HG03039 (cell line): ENCODE measurements at regions not wholly inside any gene's neighbourhood (a gene's known extent, or its start where the extent isn't known, plus 50 kb on each side); places are given as distances from the start of the nearest gene placed in this dataset.
"Not testable (repeated sequence)": the region's sequence is repeated elsewhere in the genome, so short reads cannot be mapped to it uniquely, and the experiment has no call there.

Experiments used
- ATAC-seq: cut with Tn5 transposase; IDR thresholded peaks from one replicate; pipeline ENCODE4 v1.9.1; 2021; ENCODE audit warnings: mild to moderate bottlenecking, moderate library complexity; ENCODE audit not compliant: unreplicated experiment

GRCh38 chr5:154702477-154702876, 52.7 kb upstream of the LARP1 start:
- ATAC-seq, result no peak

DNA sequence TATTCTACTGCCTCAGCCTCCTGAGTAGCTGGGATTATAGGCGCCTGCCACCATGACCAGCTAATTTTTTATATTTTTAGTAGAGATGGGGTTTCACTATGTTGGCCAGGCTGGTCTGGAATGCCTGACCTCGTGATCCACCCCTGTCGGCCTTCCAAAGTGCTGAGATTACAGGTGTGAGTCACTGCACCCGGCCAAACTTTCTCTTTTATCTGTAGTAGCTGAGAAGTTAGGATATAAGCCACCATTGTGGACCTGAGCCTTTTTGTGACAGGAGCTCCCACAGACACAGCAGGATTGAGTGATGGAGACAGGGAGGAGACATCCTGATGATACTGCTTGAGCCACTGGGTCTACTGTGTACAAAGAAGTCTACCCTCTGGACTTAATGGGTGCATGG, 53.5 kb upstream of the LARP1 start:
- not testable (repeated sequence) for ATAC-seq

GRCh38 chr5:154701181-154701580, 54.0 kb upstream of the LARP1 start:
- ATAC-seq, result no peak

DNA sequence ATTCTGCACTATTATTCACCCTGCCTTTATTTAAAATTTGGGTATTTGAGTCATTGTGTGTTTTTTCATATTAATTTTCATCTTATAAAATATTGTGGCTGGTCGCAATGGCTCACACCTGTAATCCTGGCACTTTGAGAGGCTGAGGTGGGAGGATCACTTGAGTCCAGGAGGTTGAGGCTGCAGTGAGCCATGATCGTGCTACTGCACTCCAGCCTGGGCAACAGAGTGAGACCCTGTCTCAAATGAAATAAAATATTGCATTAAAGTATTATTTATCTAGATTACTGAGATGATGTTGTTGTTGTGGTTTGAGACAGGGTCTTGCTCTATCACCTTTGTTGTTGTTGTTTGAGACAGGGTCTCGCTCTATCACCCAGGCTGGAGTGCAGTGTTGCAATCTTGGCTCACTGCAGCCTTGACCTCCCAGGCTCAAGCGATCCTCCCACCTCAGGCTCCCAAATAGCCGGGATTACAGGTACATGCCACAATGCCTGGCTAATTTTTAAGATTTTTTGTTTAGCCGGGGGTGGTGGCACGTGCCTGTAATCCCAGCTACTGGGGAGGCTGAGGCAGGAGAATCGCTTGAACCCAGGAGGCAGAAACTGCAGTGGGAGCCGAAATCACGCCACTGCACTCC, 54.8 kb upstream of the LARP1 start:
- not testable (repeated sequence) for ATAC-seq

- ATAC-seq, result no peak
Observed at GRCh38 chr5:154698763-154699162, 56.4 kb upstream of the LARP1 start.

DNA sequence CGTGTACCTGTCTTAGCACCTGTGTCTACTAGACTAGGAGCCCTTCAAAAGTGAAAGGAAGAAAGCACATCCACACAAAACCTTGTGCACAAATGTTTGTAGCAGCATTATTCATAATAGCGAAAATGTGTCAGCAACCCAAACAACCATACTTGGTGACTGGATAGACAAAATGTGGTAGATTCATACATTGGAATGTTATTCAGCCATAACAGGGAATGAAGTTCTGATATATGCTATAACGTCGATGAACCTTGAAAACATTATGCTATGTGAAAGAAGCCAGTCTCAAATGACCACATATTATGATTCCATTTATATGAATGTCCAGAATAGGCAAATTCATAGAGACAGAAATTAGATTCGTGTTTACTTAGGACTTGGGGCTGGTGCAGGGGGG, 57.8 kb upstream of the LARP1 start:
- ATAC-seq, result no peak

- no peak for ATAC-seq
Observed at GRCh38 chr5:154696891-154697290, 58.3 kb upstream of the LARP1 start.

DNA sequence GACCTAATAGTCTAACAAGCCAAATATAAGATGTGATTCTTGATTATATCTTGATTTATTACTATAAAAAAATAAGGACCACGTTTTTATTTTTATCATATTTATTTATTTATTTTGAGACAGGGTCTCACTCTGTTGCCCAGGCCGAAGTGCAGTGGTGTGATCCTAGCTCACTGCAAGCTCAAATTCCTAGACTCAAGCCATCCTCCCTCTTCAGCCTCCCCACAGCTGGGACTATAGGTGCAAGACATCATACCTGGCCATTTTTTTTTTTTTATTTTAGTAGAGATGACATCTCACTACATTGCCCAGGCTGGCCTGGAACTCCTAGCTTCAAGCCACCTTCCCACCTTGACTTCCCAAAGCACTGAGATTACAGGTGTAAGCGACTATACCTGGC, 61.0 kb upstream of the LARP1 start:
- ATAC-seq, result no peak

GRCh38 chr5:154690488-154690887, 64.7 kb upstream of the LARP1 start:
- ATAC-seq, result no peak

GRCh38 chr5:154686490-154686889, 68.7 kb upstream of the LARP1 start:
- ATAC-seq, result no peak

GRCh38 chr5:154683101-154683880, 71.9 kb upstream of the LARP1 start:
- ATAC-seq, result peak; percentile 50

GRCh38 chr5:154679501-154679900, 75.7 kb upstream of the LARP1 start:
- no peak for ATAC-seq

DNA sequence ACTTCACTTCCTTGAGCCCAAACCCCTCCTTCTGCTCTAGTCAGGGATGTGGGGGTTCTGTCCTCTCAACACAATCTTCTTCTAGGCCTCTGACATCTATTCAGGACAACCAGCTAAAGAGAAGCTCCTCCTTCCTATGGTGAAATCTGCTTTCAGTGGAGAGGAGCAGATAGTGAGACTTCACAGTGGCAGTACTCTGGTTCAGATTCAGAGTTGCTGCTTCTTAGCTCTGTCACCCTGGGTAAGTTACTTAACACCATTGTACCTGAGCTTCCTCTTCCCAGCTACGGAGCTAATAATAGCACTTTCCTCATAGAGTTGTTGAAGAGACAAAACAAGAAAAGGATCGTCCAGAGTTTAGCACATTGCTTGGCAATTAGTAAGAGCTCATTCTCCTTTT, 77.3 kb upstream of the LARP1 start:
- no peak for ATAC-seq

DNA sequence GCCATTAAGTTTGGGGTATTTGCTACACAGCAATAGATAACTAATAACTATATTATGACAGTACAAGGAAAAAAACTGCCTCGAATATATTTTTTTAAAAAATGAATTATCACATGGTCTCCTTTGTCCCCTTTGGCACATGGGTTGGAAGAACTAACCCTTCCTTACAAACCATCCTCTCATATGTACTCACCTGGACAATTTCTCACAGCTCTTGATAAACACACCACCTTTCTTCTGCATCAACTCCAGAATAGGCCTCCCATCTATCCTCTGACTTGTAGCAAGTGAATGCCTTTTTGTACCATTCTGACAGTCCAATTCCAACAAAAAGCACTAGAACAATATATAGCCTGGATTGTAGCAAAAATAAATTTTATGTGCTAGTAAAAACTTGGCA, 78.7 kb upstream of the LARP1 start:
- no peak for ATAC-seq

GRCh38 chr5:154674029-154674428, 81.1 kb upstream of the LARP1 start:
- ATAC-seq, result no peak

DNA sequence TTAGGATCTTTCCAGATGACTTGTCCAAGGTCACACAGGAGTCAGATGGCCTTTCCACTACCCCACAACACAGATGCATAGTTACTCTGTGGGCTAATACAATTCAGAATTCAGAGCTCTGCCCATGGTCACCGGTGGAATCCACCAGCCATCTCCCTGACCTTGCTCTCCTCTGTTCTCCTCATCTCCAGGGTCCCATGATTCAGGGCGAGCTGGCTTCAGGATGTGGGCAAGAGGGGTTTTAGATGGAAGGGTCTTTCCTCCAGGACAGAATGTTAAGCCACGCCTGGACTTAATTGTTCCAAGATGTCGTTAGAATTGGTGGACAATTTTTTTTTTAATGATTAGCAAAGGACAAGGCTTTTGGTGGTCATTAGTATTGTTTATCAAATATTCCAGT, 81.7 kb upstream of the LARP1 start:
- ATAC-seq, result no peak

- not testable (repeated sequence) for ATAC-seq
Observed at GRCh38 chr5:154669913-154670312, 85.3 kb upstream of the LARP1 start.

GRCh38 chr5:154669402-154669801, 85.8 kb upstream of the LARP1 start:
- no peak for ATAC-seq

GRCh38 chr5:154664869-154665268, 90.3 kb upstream of the LARP1 start:
- no peak for ATAC-seq

DNA sequence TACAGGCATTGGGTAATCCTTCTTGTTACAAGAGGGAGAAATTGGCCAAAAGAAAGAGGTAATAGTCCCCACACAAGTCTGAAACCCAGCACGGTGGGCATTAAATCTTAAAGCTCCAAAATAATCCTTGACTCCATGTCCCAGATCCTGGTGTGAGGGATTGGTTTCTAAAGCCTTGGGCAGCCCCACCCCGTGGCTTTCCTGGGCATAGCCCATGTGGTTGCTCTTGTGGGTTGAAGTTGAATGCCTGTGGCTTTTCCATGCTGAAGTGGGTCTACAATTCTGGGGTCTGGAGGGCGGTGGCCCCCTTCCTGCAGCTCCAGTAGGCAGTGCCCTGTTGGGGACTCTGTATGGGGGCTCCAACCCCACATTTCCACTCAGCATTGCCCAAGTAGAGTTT, 91.8 kb upstream of the LARP1 start:
- ATAC-seq, result no peak

- ATAC-seq, result no peak
Observed at GRCh38 chr5:154654486-154655371, 100.4 kb upstream of the LARP1 start.
